GM12873 (cell line): ENCODE measurements at regions not wholly inside any gene's neighbourhood (a gene's known extent, or its start where the extent isn't known, plus 50 kb on each side); places are given as distances from the start of the nearest gene placed in this dataset.

Source experiments
- CTCF ChIP-seq: IDR thresholded peaks from 2 replicates; pipeline ENCODE4 v1.5.1; 2012; ENCODE audit warnings: low read depth, mild to moderate bottlenecking, moderate library complexity, low read length, control low read depth; ENCODE audit not compliant: insufficient read depth; ENCODE audit errors: missing control alignments

- no peak for TF ChIP-seq CTCF
These were observed 65.0 kb downstream of the CBLN1 start for GRCh38 chr16:49216593-49216992.

- TF ChIP-seq CTCF: no peak
These were observed 68.0 kb downstream of the CBLN1 start for GRCh38 chr16:49213594-49213993.

GRCh38 chr16:49204191-49204590, 77.4 kb downstream of the CBLN1 start:
- no peak for TF ChIP-seq CTCF

- TF ChIP-seq CTCF: no peak
These were observed 78.3 kb downstream of the CBLN1 start for GRCh38 chr16:49203361-49203760.

- no peak for TF ChIP-seq CTCF
These were observed 80.5 kb downstream of the CBLN1 start for GRCh38 chr16:49201118-49201517.

DNA sequence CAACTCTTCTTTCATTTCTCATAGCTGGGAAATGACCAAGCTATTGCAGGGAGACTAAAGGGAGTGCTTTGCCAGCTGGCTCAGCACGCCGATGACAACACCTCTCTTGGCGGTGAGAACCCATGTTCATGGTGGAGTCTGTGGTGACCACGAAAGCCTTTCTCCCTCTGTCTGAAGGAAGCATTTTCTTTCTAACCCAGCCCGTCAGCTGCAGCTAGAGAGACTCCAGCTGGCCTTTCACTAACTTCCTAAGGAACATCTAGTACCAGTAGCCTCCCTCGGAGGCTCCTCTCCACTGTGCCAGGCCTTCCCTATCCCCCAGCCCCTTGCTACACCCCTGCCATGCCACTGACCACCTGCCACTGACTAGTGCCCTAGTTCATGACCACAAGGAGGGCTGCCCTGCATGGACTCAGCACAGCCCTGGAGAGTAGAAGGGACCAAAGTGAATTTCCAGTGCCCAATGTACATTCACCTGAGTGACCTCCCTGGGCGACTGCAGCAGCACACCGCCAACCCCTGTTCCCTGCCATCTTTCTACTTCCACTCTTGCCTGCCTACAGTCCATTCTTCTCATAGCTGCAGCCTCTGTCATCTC, 81.3 kb downstream of the CBLN1 start:
- TF ChIP-seq CTCF: no peak

- no peak for TF ChIP-seq CTCF
These were observed 86.4 kb downstream of the CBLN1 start for GRCh38 chr16:49195237-49195548.
